Lung (tissue), 11 donors: ENCODE measurements at regions not wholly inside any gene's neighbourhood (a gene's known extent, or its start where the extent isn't known, plus 50 kb on each side); places are given as distances from the start of the nearest gene placed in this dataset.
"Not testable (repeated sequence)": the region's sequence is repeated elsewhere in the genome, so short reads cannot be mapped to it uniquely, and the experiment has no call there.

Experiments used
- ATAC-seq: fragments of 200-7000 bp; cut with Tn5 transposase; one replicate; pipeline ENCODE4 v1.9.1; 2020; ENCODE audit warnings: moderate number of reproducible peaks; ENCODE audit not compliant: insufficient read depth, low FRiP score
- DNase-seq, 3 donors: peaks; one replicate each; pipeline ENCODE4 v3.0.0-alpha.2; 2013 to 2017
- H3K27ac ChIP-seq, 2 donors: one replicate each; pipeline ENCODE4 v1.5.1; 2013; ENCODE audit warnings: mild to moderate bottlenecking in 2 of 2, moderate library complexity in 2 of 2, control low read depth in 1 of 2, inconsistent platforms in 1 of 2, low read depth in 1 of 2, low read length in 1 of 2
- H3K27me3 ChIP-seq, 3 donors: one replicate each; pipeline ENCODE4 v1.5.1; 2013; ENCODE audit warnings: low read length in 2 of 3; ENCODE audit not compliant: control insufficient read depth in 3 of 3, insufficient read depth in 3 of 3
- H3K36me3 ChIP-seq, 4 donors: one replicate each; pipeline ENCODE4 v1.5.1; 2013; ENCODE audit warnings: low read length in 4 of 4, mild to moderate bottlenecking in 1 of 4, moderate library complexity in 1 of 4; ENCODE audit not compliant: control insufficient read depth in 4 of 4, insufficient read depth in 4 of 4
- H3K4me1 ChIP-seq, 5 donors: one replicate each; pipeline ENCODE4 v1.5.1; 2013; ENCODE audit warnings: low read length in 5 of 5, mild to moderate bottlenecking in 2 of 5, moderate library complexity in 1 of 5; ENCODE audit not compliant: control insufficient read depth in 5 of 5, insufficient read depth in 5 of 5
- H3K4me3 ChIP-seq: one replicate; pipeline ENCODE4 v1.5.1; 2013; ENCODE audit warnings: mild to moderate bottlenecking, control low read depth, moderate library complexity
- H3K9ac ChIP-seq, 2 donors: one replicate each; pipeline ENCODE4 v1.5.1; 2013; ENCODE audit warnings: low read length in 2 of 2, control low read depth in 1 of 2; ENCODE audit not compliant: insufficient read depth in 1 of 2
- H3K9me3 ChIP-seq, 4 donors: one replicate each; pipeline ENCODE4 v1.5.1; 2013; ENCODE audit warnings: low read length in 3 of 4, mild to moderate bottlenecking in 1 of 4, moderate library complexity in 1 of 4; ENCODE audit not compliant: control insufficient read depth in 4 of 4, insufficient read depth in 3 of 4
- CTCF ChIP-seq: IDR thresholded peaks from 2 replicates; pipeline ENCODE4 v1.5.1; 2012; ENCODE audit warnings: mild to moderate bottlenecking; ENCODE audit errors: control extremely low read depth, extremely low read depth
- WGBS, 2 donors: extraction: QIAGEN DNeasy Blood & Tissue Kit; methylation state at CpG; one replicate each; pipeline ENCODE4 v1.1.7; 2013; 5-methylcytosine and 5-hydroxymethylcytosine counted together
- donor health status: control.
- donor health status: control.
- donor health status: Bipolar disorder and iron deficiency.
- donor health status: healthy.
- donor health status: DM: yes; HTN: yes; CAD: no.

- no peaks in the 10 kb centered on the region for H3K27me3 ChIP-seq
- WGBS, 2 donors, result 85 to 88% methylated on average over 4 of the region's 4 CpGs
- no peak for ATAC-seq
Measured at GRCh38 chr13:87975035-87975434, 303.9 kb downstream of the SLITRK5 start.

GRCh38 chr13:87976650-87977049 is 305.5 kb downstream of the SLITRK5 start:
- H3K4me1 ChIP-seq, H3K27me3 ChIP-seq, H3K4me3 ChIP-seq, ATAC-seq, DNase-seq, H3K9me3 ChIP-seq, H3K9ac ChIP-seq, H3K27ac ChIP-seq, H3K36me3 ChIP-seq: not testable (repeated sequence)
- WGBS, 2 donors, result 96 to 98% methylated on average over 11 to 26 of the region's 26 CpGs

More at GRCh38 chr13:87975035-87975434, 303.9 kb downstream of the SLITRK5 start:
- TF ChIP-seq CTCF, result no peak
- H3K4me3 ChIP-seq, result no peak overlapping the region
- H3K36me3 ChIP-seq, result no peaks in the 10 kb centered on the region
- no peak for DNase-seq
- no peak overlapping the region for H3K27ac ChIP-seq
- H3K9ac ChIP-seq, result no peak overlapping the region
- no peaks in the 10 kb centered on the region for H3K4me1 ChIP-seq
- no peaks in the 10 kb centered on the region for H3K9me3 ChIP-seq

GRCh38 chr13:87981416-87981815 is 310.2 kb downstream of the SLITRK5 start:
- WGBS, 2 donors, result 75 to 78% methylated on average over 2 of the region's 2 CpGs
- ATAC-seq, result no peak
- DNase-seq, result no peak
- Histone ChIP-seq H3K27ac (no peak overlapping the region), H3K4me3 (no peak overlapping the region), H3K9ac (no peak overlapping the region), H3K4me1 (no peaks in the 10 kb centered on the region), H3K9me3 (no peaks in the 10 kb centered on the region), H3K36me3 (no peaks in the 10 kb centered on the region), H3K27me3 (no peaks in the 10 kb centered on the region)
- no peak for TF ChIP-seq CTCF

- H3K9me3 ChIP-seq, result no peaks in the 10 kb centered on the region
- ATAC-seq (no peak), DNase-seq (no peak)
- no peak for TF ChIP-seq CTCF
- H3K27ac ChIP-seq, result no peak overlapping the region
- H3K27me3 ChIP-seq, result no peaks in the 10 kb centered on the region
- no peaks in the 10 kb centered on the region for H3K4me1 ChIP-seq
- H3K9ac ChIP-seq, result no peak overlapping the region
- no peaks in the 10 kb centered on the region for H3K36me3 ChIP-seq
- H3K4me3 ChIP-seq, result no peak overlapping the region
Measured at GRCh38 chr13:87982400-87982799, 311.2 kb downstream of the SLITRK5 start.
